ENCODE measurements at regions not wholly inside any gene's neighbourhood (a gene's known extent, or its start where the extent isn't known, plus 50 kb on each side); places are given as distances from the start of the nearest gene placed in this dataset.

GRCh38 chr4:116018831-116019230 is 905.4 kb upstream of the NDST4 start:
- H3K9ac ChIP-seq (ENCODE audit: low read depth, low read length, poor library complexity, severe bottlenecking) = no peak overlapping the region
- H3K9me3 ChIP-seq (ENCODE audit: insufficient read depth, low read depth, low read length) = peaks cover 13% of the 10 kb centered on the region; the same call in 1 of the 2 replicates
- no peaks in the 10 kb centered on the region for H3K4me1 ChIP-seq (ENCODE audit: insufficient read depth, low read length, poor library complexity, severe bottlenecking)
- no peak overlapping the region for H2AFZ ChIP-seq (ENCODE audit: low read length)
- H3F3A ChIP-seq (ENCODE audit: low read depth) = no peaks in the 10 kb centered on the region
- no peak overlapping the region for H3K4me2 ChIP-seq (ENCODE audit: low read depth, low read length, poor library complexity, severe bottlenecking)
- no peaks in the 10 kb centered on the region for H3K27me3 ChIP-seq (ENCODE audit: insufficient read depth, low read length, poor library complexity, severe bottlenecking)
- TF ChIP-seq EZH2phosphoT487 (IDR thresholded peaks at IDR 0.05; ENCODE audit: borderline replicate concordance) = no peak
- TF ChIP-seq, protein P1, sequence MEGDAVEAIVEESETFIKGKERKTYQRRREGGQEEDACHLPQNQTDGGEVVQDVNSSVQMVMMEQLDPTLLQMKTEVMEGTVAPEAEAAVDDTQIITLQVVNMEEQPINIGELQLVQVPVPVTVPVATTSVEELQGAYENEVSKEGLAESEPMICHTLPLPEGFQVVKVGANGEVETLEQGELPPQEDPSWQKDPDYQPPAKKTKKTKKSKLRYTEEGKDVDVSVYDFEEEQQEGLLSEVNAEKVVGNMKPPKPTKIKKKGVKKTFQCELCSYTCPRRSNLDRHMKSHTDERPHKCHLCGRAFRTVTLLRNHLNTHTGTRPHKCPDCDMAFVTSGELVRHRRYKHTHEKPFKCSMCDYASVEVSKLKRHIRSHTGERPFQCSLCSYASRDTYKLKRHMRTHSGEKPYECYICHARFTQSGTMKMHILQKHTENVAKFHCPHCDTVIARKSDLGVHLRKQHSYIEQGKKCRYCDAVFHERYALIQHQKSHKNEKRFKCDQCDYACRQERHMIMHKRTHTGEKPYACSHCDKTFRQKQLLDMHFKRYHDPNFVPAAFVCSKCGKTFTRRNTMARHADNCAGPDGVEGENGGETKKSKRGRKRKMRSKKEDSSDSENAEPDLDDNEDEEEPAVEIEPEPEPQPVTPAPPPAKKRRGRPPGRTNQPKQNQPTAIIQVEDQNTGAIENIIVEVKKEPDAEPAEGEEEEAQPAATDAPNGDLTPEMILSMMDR (conservative IDR thresholded peaks at IDR 0.05; ENCODE audit: low read length) = no peak
- H3K9me2 ChIP-seq (replicated peaks; ENCODE audit: low read depth, low read length) = no peaks in the 10 kb centered on the region
- no peaks in the 10 kb centered on the region for H3K79me2 ChIP-seq (ENCODE audit: insufficient read depth, low read length)
- no peaks in the 10 kb centered on the region for H4K20me1 ChIP-seq (ENCODE audit: insufficient read depth, low read length, poor library complexity, severe bottlenecking)
- H3K4me3 ChIP-seq (ENCODE audit: low read length, poor library complexity, severe bottlenecking) = no peak overlapping the region
- H3K36me3 ChIP-seq (ENCODE audit: insufficient read depth, low read length) = no peaks in the 10 kb centered on the region

GRCh38 chr4:116016201-116016600 is 902.8 kb upstream of the NDST4 start:
- H3K9ac ChIP-seq (ENCODE audit: low read depth, low read length, poor library complexity, severe bottlenecking) = no peak overlapping the region
- H3K4me1 ChIP-seq (ENCODE audit: insufficient read depth, low read length, poor library complexity, severe bottlenecking) = no peaks in the 10 kb centered on the region
- H3K9me2 ChIP-seq (replicated peaks; ENCODE audit: low read depth, low read length) = no peaks in the 10 kb centered on the region
- H3K4me2 ChIP-seq (ENCODE audit: low read depth, low read length, poor library complexity, severe bottlenecking) = no peak overlapping the region
- H3K9me3 ChIP-seq (ENCODE audit: insufficient read depth, low read depth, low read length) = peaks cover 13% of the 10 kb centered on the region; the same call in 1 of the 2 replicates
- no peaks in the 10 kb centered on the region for H3F3A ChIP-seq (ENCODE audit: low read depth)
- no peaks in the 10 kb centered on the region for H3K79me2 ChIP-seq (ENCODE audit: insufficient read depth, low read length)
- H3K4me3 ChIP-seq (ENCODE audit: low read length, poor library complexity, severe bottlenecking) = no peak overlapping the region
- no peak overlapping the region for H2AFZ ChIP-seq (ENCODE audit: low read length)
- TF ChIP-seq, protein P1 (conservative IDR thresholded peaks at IDR 0.05; ENCODE audit: low read length) = no peak
- no peak for TF ChIP-seq EZH2phosphoT487 (IDR thresholded peaks at IDR 0.05; ENCODE audit: borderline replicate concordance)
- H4K20me1 ChIP-seq (ENCODE audit: insufficient read depth, low read length, poor library complexity, severe bottlenecking) = no peaks in the 10 kb centered on the region
- H3K36me3 ChIP-seq (ENCODE audit: insufficient read depth, low read length) = no peaks in the 10 kb centered on the region
- H3K27me3 ChIP-seq (ENCODE audit: insufficient read depth, low read length, poor library complexity, severe bottlenecking) = no peaks in the 10 kb centered on the region

GRCh38 chr4:116015549-116015948 is 902.1 kb upstream of the NDST4 start:
- TF ChIP-seq, protein P1 (conservative IDR thresholded peaks at IDR 0.05; ENCODE audit: low read length) = no peak
- TF ChIP-seq EZH2phosphoT487 (IDR thresholded peaks at IDR 0.05; ENCODE audit: borderline replicate concordance) = no peak
- H3K36me3 ChIP-seq (ENCODE audit: insufficient read depth, low read length) = no peaks in the 10 kb centered on the region
- no peaks in the 10 kb centered on the region for H3K4me1 ChIP-seq (ENCODE audit: insufficient read depth, low read length, poor library complexity, severe bottlenecking)
- H3K27me3 ChIP-seq (ENCODE audit: insufficient read depth, low read length, poor library complexity, severe bottlenecking) = no peaks in the 10 kb centered on the region
- peaks cover 13% of the 10 kb centered on the region; the same call in 1 of the 2 replicates for H3K9me3 ChIP-seq (ENCODE audit: insufficient read depth, low read depth, low read length)
- H3K4me2 ChIP-seq (ENCODE audit: low read depth, low read length, poor library complexity, severe bottlenecking) = no peak overlapping the region
- no peaks in the 10 kb centered on the region for H3K79me2 ChIP-seq (ENCODE audit: insufficient read depth, low read length)
- no peak overlapping the region for H3K9ac ChIP-seq (ENCODE audit: low read depth, low read length, poor library complexity, severe bottlenecking)
- no peak overlapping the region for H2AFZ ChIP-seq (ENCODE audit: low read length)
- H4K20me1 ChIP-seq (ENCODE audit: insufficient read depth, low read length, poor library complexity, severe bottlenecking) = no peaks in the 10 kb centered on the region
- H3F3A ChIP-seq (ENCODE audit: low read depth) = no peaks in the 10 kb centered on the region
- no peaks in the 10 kb centered on the region for H3K9me2 ChIP-seq (replicated peaks; ENCODE audit: low read depth, low read length)
- no peak overlapping the region for H3K4me3 ChIP-seq (ENCODE audit: low read length, poor library complexity, severe bottlenecking)
